Liver (tissue), 8 donors: ENCODE measurements at regions not wholly inside any gene's neighbourhood (a gene's known extent, or its start where the extent isn't known, plus 50 kb on each side); places are given as distances from the start of the nearest gene placed in this dataset.

Experiments
- DNase-seq: peaks from one replicate; pipeline ENCODE4 v3.0.0-alpha.2; 2017; ENCODE audit warnings: low spot score
- H3K27ac ChIP-seq, 2 donors: one replicate each; pipeline ENCODE4 v1.7.0; 2013; ENCODE audit warnings: inconsistent platforms in 2 of 2, low read length in 2 of 2, control low read depth in 1 of 2, low read depth in 1 of 2, mild to moderate bottlenecking in 1 of 2
- H3K27me3 ChIP-seq, 4 donors: one replicate each; pipeline versions ENCODE4 v1.6.1 to v1.7.0; 2013; ENCODE audit warnings: low read length in 3 of 4, inconsistent platforms in 1 of 4, mild to moderate bottlenecking in 1 of 4, moderate library complexity in 1 of 4; ENCODE audit not compliant: control insufficient read depth in 4 of 4, insufficient read depth in 4 of 4
- H3K36me3 ChIP-seq, 4 donors: one replicate each; pipeline versions ENCODE4 v1.6.1 to v1.7.0; 2013; ENCODE audit warnings: low read length in 3 of 4, mild to moderate bottlenecking in 3 of 4, low read depth in 1 of 4, moderate library complexity in 1 of 4; ENCODE audit not compliant: control insufficient read depth in 4 of 4, insufficient read depth in 3 of 4
- H3K4me1 ChIP-seq, 4 donors: one replicate each; pipeline versions ENCODE4 v1.6.1 to v1.7.0; 2013; ENCODE audit warnings: low read length in 3 of 4, mild to moderate bottlenecking in 3 of 4, moderate library complexity in 1 of 4; ENCODE audit not compliant: control insufficient read depth in 4 of 4, insufficient read depth in 4 of 4
- H3K4me3 ChIP-seq, 3 donors: one replicate each; pipeline versions ENCODE4 v1.6.1 to v1.7.0; 2013; ENCODE audit warnings: low read length in 3 of 3, control low read depth in 1 of 3, low read depth in 1 of 3, mild to moderate bottlenecking in 1 of 3
- H3K9ac ChIP-seq, 2 donors: one replicate each; pipeline ENCODE4 v1.7.0; 2013; ENCODE audit warnings: low read length in 2 of 2, mild to moderate bottlenecking in 2 of 2, moderate library complexity in 2 of 2, control low read depth in 1 of 2, low read depth in 1 of 2
- H3K9me3 ChIP-seq, 4 donors: one replicate each; pipeline versions ENCODE4 v1.6.1 to v1.7.0; 2013; ENCODE audit warnings: low read length in 3 of 4; ENCODE audit not compliant: control insufficient read depth in 4 of 4
- CTCF ChIP-seq: fragments of 150-350 bp; IDR thresholded peaks from 2 replicates; pipeline ENCODE4 v1.5.1; 2017; ENCODE audit warnings: improper control_type of control experiment, low read depth, low read length; ENCODE audit not compliant: missing input control
- FOXA1 ChIP-seq: IDR thresholded peaks from 2 replicates; pipeline ENCODE4 v1.6.1; 2016; ENCODE audit warnings: antibody characterized with exemption
- FOXA2 ChIP-seq: IDR thresholded peaks from 2 replicates; pipeline ENCODE4 v1.6.1; 2016; ENCODE audit warnings: antibody characterized with exemption
- GABPA ChIP-seq, 2 donors: IDR thresholded peaks in 1 of 2; conservative IDR thresholded peaks in 1 of 2; 2 replicates each; pipeline ENCODE4 v1.6.1; 2016; ENCODE audit warnings: antibody characterized with exemption in 2 of 2, mild to moderate bottlenecking in 1 of 2, moderate library complexity in 1 of 2
- HNF4A ChIP-seq, 2 donors: conservative IDR thresholded peaks; 2 replicates each; pipeline ENCODE4 v1.6.1; 2016; ENCODE audit warnings: antibody characterized with exemption in 2 of 2, mild to moderate bottlenecking in 2 of 2
- HNF4G ChIP-seq: IDR thresholded peaks from 2 replicates; pipeline ENCODE4 v1.6.1; 2016; ENCODE audit warnings: antibody characterized with exemption
- JUND ChIP-seq, 2 donors: IDR thresholded peaks; 2 replicates each; pipeline ENCODE4 v1.6.1; 2016; ENCODE audit warnings: antibody characterized with exemption in 2 of 2
- MAX ChIP-seq: IDR thresholded peaks from 2 replicates; pipeline ENCODE4 v1.6.1; 2016; ENCODE audit warnings: antibody characterized with exemption
- NR2F2 ChIP-seq: IDR thresholded peaks from 2 replicates; pipeline ENCODE4 v1.6.1; 2016; ENCODE audit warnings: antibody characterized with exemption
- RAD21 ChIP-seq, 2 donors: IDR thresholded peaks; 2 replicates each; pipeline ENCODE4 v1.6.1; 2016; ENCODE audit warnings: antibody characterized with exemption in 2 of 2, mild to moderate bottlenecking in 2 of 2
- REST ChIP-seq: IDR thresholded peaks from 2 replicates; pipeline ENCODE4 v1.6.1; 2016; ENCODE audit warnings: antibody characterized with exemption, mild to moderate bottlenecking
- RXRA ChIP-seq, 2 donors: IDR thresholded peaks; 2 replicates each; pipeline ENCODE4 v1.6.1; 2017 to 2018; ENCODE audit warnings: antibody characterized with exemption in 2 of 2, mild to moderate bottlenecking in 1 of 2
- SP1 ChIP-seq: IDR thresholded peaks from 2 replicates; pipeline ENCODE4 v1.6.1; 2018; ENCODE audit warnings: antibody characterized with exemption, mild to moderate bottlenecking
- YY1 ChIP-seq: IDR thresholded peaks from 2 replicates; pipeline ENCODE4 v1.6.1; 2016; ENCODE audit warnings: antibody characterized with exemption, mild to moderate bottlenecking
- ZBTB33 ChIP-seq: IDR thresholded peaks from 2 replicates; pipeline ENCODE4 v1.6.1; 2016; ENCODE audit warnings: antibody characterized with exemption
- WGBS: extraction: QIAGEN DNeasy Blood & Tissue Kit; methylation state at CpG from one replicate; pipeline ENCODE4 v1.1.7; 2013; 5-methylcytosine and 5-hydroxymethylcytosine counted together
- TF ChIP-seq, protein P1 (sequence below): IDR thresholded peaks from 2 replicates; pipeline ENCODE4 v1.6.1; 2016; ENCODE audit warnings: antibody characterized with exemption
- donor health status: healthy.
- donor health status: healthy.
- donor health status: healthy.
- donor health status: healthy.
- donor health status: healthy.

DNA sequence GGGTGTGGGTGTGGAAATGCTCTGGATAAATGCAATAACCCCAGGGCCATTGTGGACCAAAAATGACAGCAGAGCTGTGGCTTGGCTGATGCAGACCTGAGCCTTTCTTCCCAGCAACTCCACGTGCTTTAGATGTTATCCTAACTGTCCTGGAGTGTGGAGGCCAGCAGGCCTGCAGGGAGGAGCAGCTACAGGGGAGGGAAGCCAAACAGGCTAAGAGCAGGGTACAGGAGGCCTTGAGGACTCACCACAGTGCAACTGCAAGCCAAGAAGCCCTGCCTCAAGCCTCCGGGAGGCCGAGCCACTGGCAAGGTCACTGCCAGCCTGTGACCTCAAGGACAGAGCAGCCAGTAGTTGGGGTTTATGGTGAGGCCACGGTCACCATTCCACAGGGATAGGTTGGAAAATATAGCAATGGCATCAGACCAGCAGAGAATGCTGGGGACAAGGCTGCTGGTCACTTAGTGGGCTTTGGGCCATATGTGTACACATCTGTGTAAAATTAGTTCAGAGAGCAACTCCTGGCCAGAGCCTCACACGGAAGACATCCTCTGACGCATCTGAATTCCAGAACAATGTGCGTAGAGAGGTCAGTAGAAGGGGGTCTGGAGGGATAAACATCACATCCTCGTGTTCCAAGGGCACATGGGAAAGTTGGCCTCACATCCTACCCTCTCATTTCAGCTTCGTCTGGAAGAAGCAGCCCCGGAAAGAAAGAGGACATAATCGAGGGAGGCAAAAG is 76.2 kb upstream of the UPP2 start:
- DNase-seq: no peak
- Histone ChIP-seq H3K36me3 (no peaks in the 10 kb centered on the region), H3K27me3 (no peaks in the 10 kb centered on the region), H3K9me3 (no peaks in the 10 kb centered on the region), H3K27ac (no peak overlapping the region), H3K9ac (no peak overlapping the region), H3K4me3 (no peak overlapping the region), H3K4me1 (no peaks in the 10 kb centered on the region)
- WGBS: 85% methylated on average over 11 of the region's 11 CpGs
- no peak for TF ChIP-seq HNF4G
- no peak for TF ChIP-seq FOXA1
- TF ChIP-seq FOXA2: no peak
- no peak for TF ChIP-seq YY1
- no peak for TF ChIP-seq NR2F2
- no peak for TF ChIP-seq GABPA (IDR thresholded peaks at IDR 0.05 in 1 of 2, conservative IDR thresholded peaks at IDR 0.05 in 1 of 2)
- no peak for TF ChIP-seq MAX
- TF ChIP-seq, protein P1, sequence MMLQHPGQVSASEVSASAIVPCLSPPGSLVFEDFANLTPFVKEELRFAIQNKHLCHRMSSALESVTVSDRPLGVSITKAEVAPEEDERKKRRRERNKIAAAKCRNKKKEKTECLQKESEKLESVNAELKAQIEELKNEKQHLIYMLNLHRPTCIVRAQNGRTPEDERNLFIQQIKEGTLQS: no peak
- no peak for TF ChIP-seq JUND (IDR thresholded peaks at IDR 0.05)
- TF ChIP-seq RAD21 (IDR thresholded peaks at IDR 0.05): no peak
- no peak for TF ChIP-seq CTCF
- no peak for TF ChIP-seq HNF4A (conservative IDR thresholded peaks at IDR 0.05)
- no peak for TF ChIP-seq SP1
- TF ChIP-seq REST: no peak
- no peak for TF ChIP-seq RXRA (IDR thresholded peaks at IDR 0.05)

DNA sequence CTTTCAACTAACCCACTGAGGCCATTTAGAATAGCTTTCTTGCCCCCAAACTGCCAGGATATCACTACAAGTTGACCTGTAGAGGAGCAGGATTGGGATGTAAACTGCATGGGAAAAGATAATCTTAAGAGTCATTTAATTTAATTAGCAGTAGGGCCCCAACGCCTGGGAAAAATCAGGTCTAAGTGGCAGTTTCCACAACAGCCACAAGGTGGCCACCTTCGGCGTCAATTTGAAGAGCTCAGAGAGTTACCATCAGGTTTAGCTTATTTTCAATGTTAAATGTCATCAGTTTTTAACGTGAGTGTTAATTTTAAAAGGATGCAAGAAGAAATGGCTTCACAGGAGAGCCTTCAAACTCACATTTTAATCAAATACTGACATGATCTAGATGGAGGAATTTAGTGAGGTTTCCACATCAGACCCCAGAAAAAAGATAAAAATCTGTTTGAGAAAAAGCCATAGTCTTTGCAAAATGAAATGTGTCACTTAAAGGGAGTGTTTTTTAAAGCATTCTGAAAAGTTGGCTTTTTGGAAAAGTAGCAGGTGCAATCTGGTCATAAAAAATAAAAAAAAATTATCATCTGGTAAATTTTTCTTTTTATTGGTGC is 77.3 kb upstream of the UPP2 start:
- Histone ChIP-seq H3K4me1 (no peaks in the 10 kb centered on the region), H3K9me3 (no peaks in the 10 kb centered on the region), H3K27me3 (no peaks in the 10 kb centered on the region), H3K9ac (no peak overlapping the region), H3K36me3 (no peaks in the 10 kb centered on the region), H3K4me3 (no peak overlapping the region), H3K27ac (no peak overlapping the region)
- 2% methylated on average over 4 of the region's 4 CpGs for WGBS
- DNase-seq: peak; percentile 49
- no peak for TF ChIP-seq MAX
- TF ChIP-seq ZBTB33: no peak
- TF ChIP-seq GABPA (IDR thresholded peaks at IDR 0.05 in 1 of 2, conservative IDR thresholded peaks at IDR 0.05 in 1 of 2): no peak
- no peak for TF ChIP-seq REST
- peak; percentile 87 for TF ChIP-seq CTCF
- no peak for TF ChIP-seq HNF4A (conservative IDR thresholded peaks at IDR 0.05)
